Astrocyte (in vitro differentiated cells and primary cell): ENCODE measurements at regions not wholly inside any gene's neighbourhood (a gene's known extent, or its start where the extent isn't known, plus 50 kb on each side); places are given as distances from the start of the nearest gene placed in this dataset.

Experiments used
- DNase-seq: peaks from one replicate; pipeline ENCODE4 v3.0.0-alpha.2; 2010; ENCODE audit warnings: low read depth
- FAIRE-seq: peaks from 2 replicates; lab custom pipeline; 2011; peaks lifted over from hg19 to GRCh38; lab: Jason Lieb, UNC
- H2AFZ ChIP-seq: 2 replicates; pipeline ENCODE4 v1.6.0; 2012; ENCODE audit warnings: low read depth, low read length, inconsistent platforms
- H3K27ac ChIP-seq: 2 replicates; pipeline ENCODE4 v1.5.1; 2011; ENCODE audit warnings: low read depth, low read length, inconsistent platforms
- H3K27me3 ChIP-seq: 2 replicates; pipeline ENCODE4 v1.6.0; 2011; ENCODE audit warnings: low read length, inconsistent platforms; ENCODE audit not compliant: insufficient read depth
- H3K36me3 ChIP-seq: 2 replicates; pipeline ENCODE4 v1.5.1; 2011; ENCODE audit warnings: low read length, inconsistent platforms; ENCODE audit not compliant: insufficient read depth
- H3K4me1 ChIP-seq: 2 replicates; pipeline ENCODE4 v1.5.1; 2011; ENCODE audit warnings: low read length, inconsistent platforms; ENCODE audit not compliant: insufficient read depth
- H3K4me2 ChIP-seq: 2 replicates; pipeline ENCODE4 v1.6.0; 2012; ENCODE audit warnings: low read length, inconsistent platforms
- H3K4me3 ChIP-seq: 2 replicates; pipeline ENCODE4 v1.5.1; 2011; ENCODE audit warnings: low read depth, mild to moderate bottlenecking, low read length, inconsistent platforms; ENCODE audit not compliant: insufficient read depth
- H3K79me2 ChIP-seq: 2 replicates; pipeline ENCODE4 v1.6.0; 2012; ENCODE audit warnings: mild to moderate bottlenecking, low read length, inconsistent platforms; ENCODE audit not compliant: insufficient read depth
- H3K9ac ChIP-seq: 2 replicates; pipeline ENCODE4 v1.6.0; 2012; ENCODE audit warnings: mild to moderate bottlenecking, low read length, inconsistent platforms
- H3K9me3 ChIP-seq: 2 replicates; pipeline ENCODE4 v1.5.1; 2012; ENCODE audit warnings: low read depth, mild to moderate bottlenecking, low read length, inconsistent platforms; ENCODE audit not compliant: insufficient read depth
- H4K20me1 ChIP-seq: 2 replicates; pipeline ENCODE4 v1.6.0; 2012; ENCODE audit warnings: low read length, inconsistent platforms; ENCODE audit not compliant: insufficient read depth
- H3K27ac Mint-ChIP-seq: one replicate; pipeline ENCODE4 v1.8.0; 2021; ENCODE audit warnings: mild to moderate bottlenecking, mixed read lengths; ENCODE audit not compliant: unreplicated experiment
- H3K27me3 Mint-ChIP-seq: one replicate; pipeline ENCODE4 v1.8.0; 2021; ENCODE audit warnings: low read depth, mixed read lengths; ENCODE audit not compliant: unreplicated experiment
- H3K36me3 Mint-ChIP-seq: one replicate; pipeline ENCODE4 v1.8.0; 2021; ENCODE audit warnings: low read depth, mixed read lengths; ENCODE audit not compliant: unreplicated experiment
- H3K4me1 Mint-ChIP-seq: one replicate; pipeline ENCODE4 v1.8.0; 2021; ENCODE audit warnings: low read depth, mixed read lengths; ENCODE audit not compliant: unreplicated experiment
- H3K4me3 Mint-ChIP-seq: one replicate; pipeline ENCODE4 v1.8.0; 2021; ENCODE audit warnings: mild to moderate bottlenecking, moderate library complexity, mixed read lengths; ENCODE audit not compliant: unreplicated experiment
- H3K9me3 Mint-ChIP-seq: one replicate; pipeline ENCODE4 v1.8.0; 2021; ENCODE audit warnings: mild to moderate bottlenecking, mixed read lengths; ENCODE audit not compliant: unreplicated experiment
- EZH2 ChIP-seq: IDR thresholded peaks from 2 replicates; pipeline ENCODE4 v1.6.1; 2012; ENCODE audit warnings: mild to moderate bottlenecking, low read length, inconsistent platforms; ENCODE audit not compliant: insufficient read depth
- TF ChIP-seq, protein P1 (sequence below): IDR thresholded peaks from 2 replicates; pipeline ENCODE4 v1.5.1; 2011; ENCODE audit warnings: low read depth, mild to moderate bottlenecking, inconsistent platforms, low read length, moderate library complexity; ENCODE audit not compliant: insufficient read depth

GRCh38 chr5:91956738-91957137 lies 573.6 kb upstream of the ARRDC3 start:
- Histone ChIP-seq H3K79me2 (no peaks in the 10 kb centered on the region), H3K27me3 (no peaks in the 10 kb centered on the region), H3K27ac (no peak overlapping the region), H3K4me2 (no peak overlapping the region), H2AFZ (no peak overlapping the region), H3K4me1 (no peaks in the 10 kb centered on the region), H3K9ac (no peak overlapping the region), H3K36me3 (no peaks in the 10 kb centered on the region), H3K9me3 (no peaks in the 10 kb centered on the region), H3K4me3 (no peak overlapping the region), H4K20me1 (no peaks in the 10 kb centered on the region)
- Mint-ChIP-seq H3K36me3 (no peaks in the 10 kb centered on the region), H3K27me3 (no peaks in the 10 kb centered on the region), H3K4me1 (no peaks in the 10 kb centered on the region), H3K9me3 (no peaks in the 10 kb centered on the region), H3K27ac (no peak overlapping the region), H3K4me3 (no peak overlapping the region)
- TF ChIP-seq EZH2: no peak
- TF ChIP-seq, protein P1, sequence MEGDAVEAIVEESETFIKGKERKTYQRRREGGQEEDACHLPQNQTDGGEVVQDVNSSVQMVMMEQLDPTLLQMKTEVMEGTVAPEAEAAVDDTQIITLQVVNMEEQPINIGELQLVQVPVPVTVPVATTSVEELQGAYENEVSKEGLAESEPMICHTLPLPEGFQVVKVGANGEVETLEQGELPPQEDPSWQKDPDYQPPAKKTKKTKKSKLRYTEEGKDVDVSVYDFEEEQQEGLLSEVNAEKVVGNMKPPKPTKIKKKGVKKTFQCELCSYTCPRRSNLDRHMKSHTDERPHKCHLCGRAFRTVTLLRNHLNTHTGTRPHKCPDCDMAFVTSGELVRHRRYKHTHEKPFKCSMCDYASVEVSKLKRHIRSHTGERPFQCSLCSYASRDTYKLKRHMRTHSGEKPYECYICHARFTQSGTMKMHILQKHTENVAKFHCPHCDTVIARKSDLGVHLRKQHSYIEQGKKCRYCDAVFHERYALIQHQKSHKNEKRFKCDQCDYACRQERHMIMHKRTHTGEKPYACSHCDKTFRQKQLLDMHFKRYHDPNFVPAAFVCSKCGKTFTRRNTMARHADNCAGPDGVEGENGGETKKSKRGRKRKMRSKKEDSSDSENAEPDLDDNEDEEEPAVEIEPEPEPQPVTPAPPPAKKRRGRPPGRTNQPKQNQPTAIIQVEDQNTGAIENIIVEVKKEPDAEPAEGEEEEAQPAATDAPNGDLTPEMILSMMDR: no peak
- FAIRE-seq: no peak
- no peak for DNase-seq

DNA sequence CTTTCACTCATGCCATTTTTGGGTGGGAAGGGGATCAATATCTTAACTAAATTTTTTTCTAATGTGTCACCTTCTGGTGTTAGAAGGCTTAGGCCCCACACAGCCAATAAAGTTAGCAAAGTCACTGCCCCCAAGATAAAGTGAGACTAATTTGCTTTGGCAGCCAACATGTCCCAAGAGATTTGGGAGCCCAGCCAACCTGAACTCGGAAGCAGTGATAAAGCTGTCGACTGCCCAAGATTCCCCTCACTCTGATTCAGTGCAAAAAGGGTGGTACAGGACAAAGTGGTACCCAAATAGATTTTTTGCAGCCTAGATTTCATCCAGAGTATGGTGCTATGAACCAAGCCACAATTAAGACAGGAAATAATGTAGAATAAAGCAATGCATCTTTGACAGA lies 572.5 kb upstream of the ARRDC3 start:
- Histone ChIP-seq H3K9me3 (no peaks in the 10 kb centered on the region), H3K27ac (no peak overlapping the region), H3K79me2 (no peaks in the 10 kb centered on the region), H3K4me1 (no peaks in the 10 kb centered on the region), H2AFZ (no peak overlapping the region), H3K27me3 (no peaks in the 10 kb centered on the region), H4K20me1 (no peaks in the 10 kb centered on the region), H3K4me2 (no peak overlapping the region), H3K36me3 (no peaks in the 10 kb centered on the region), H3K4me3 (no peak overlapping the region), H3K9ac (no peak overlapping the region)
- H3K27me3 Mint-ChIP-seq: no peaks in the 10 kb centered on the region
- H3K27ac Mint-ChIP-seq: no peak overlapping the region
- FAIRE-seq (no peak), DNase-seq (peak; percentile 12)
- no peak for TF ChIP-seq EZH2
- TF ChIP-seq, protein P1: no peak
- H3K36me3 Mint-ChIP-seq: no peaks in the 10 kb centered on the region
- no peaks in the 10 kb centered on the region for H3K4me1 Mint-ChIP-seq
- no peaks in the 10 kb centered on the region for H3K9me3 Mint-ChIP-seq
- H3K4me3 Mint-ChIP-seq: no peak overlapping the region

- Histone ChIP-seq H3K4me1 (no peaks in the 10 kb centered on the region), H3K9ac (no peak overlapping the region), H3K4me3 (no peak overlapping the region), H4K20me1 (no peaks in the 10 kb centered on the region), H3K9me3 (no peaks in the 10 kb centered on the region), H3K36me3 (no peaks in the 10 kb centered on the region), H3K27ac (no peak overlapping the region), H3K4me2 (no peak overlapping the region), H2AFZ (no peak overlapping the region), H3K79me2 (no peaks in the 10 kb centered on the region), H3K27me3 (no peaks in the 10 kb centered on the region)
- Mint-ChIP-seq H3K36me3 (no peaks in the 10 kb centered on the region), H3K27me3 (no peaks in the 10 kb centered on the region), H3K9me3 (no peaks in the 10 kb centered on the region), H3K4me1 (no peaks in the 10 kb centered on the region), H3K4me3 (no peak overlapping the region), H3K27ac (no peak overlapping the region)
- DNase-seq (no peak), FAIRE-seq (no peak)
- no peak for TF ChIP-seq EZH2
- TF ChIP-seq, protein P1: no peak
Observed at GRCh38 chr5:91954136-91954535, 571.0 kb upstream of the ARRDC3 start.
